GM18499 (cell line): ENCODE measurements at regions not wholly inside any gene's neighbourhood (a gene's known extent, or its start where the extent isn't known, plus 50 kb on each side); places are given as distances from the start of the nearest gene placed in this dataset.
A peak's percentile ranks its signal among the peaks of the same experiment; 100 is the strongest.

Source experiments
- ATAC-seq: cut with Tn5 transposase; IDR thresholded peaks from one replicate; pipeline ENCODE4 v1.9.1; 2021; ENCODE audit warnings: moderate number of reproducible peaks; ENCODE audit not compliant: insufficient read depth, unreplicated experiment

DNA sequence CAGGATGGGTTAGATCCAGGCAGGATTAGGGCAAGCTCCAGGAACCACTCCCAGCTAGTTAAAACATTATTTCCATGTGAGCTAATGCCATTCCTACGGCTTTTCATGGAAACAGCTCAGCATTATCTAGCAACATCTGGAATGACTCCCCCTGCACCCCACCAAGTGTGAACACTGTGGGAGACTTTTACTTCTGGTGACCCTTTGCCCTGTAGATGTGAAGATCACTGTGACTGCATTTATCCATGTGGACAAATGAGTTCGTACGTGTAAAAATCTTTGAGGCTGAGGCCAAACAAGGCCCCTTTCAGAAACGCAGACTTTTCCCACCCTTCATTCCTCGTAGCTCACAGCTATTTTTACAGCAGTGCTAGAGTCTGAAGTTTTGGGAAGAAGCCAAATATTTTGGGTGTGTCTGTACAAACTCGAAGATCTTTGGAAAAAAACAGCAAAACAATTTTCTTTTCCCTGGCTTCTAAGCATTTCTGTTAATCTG is 221.8 kb upstream of the SOX4 start:
- no peak for ATAC-seq

- peak; percentile 74 for ATAC-seq
These were observed 218.1 kb upstream of the SOX4 start for GRCh38 chr6:21375151-21376116.

- ATAC-seq: no peak
These were observed 216.2 kb upstream of the SOX4 start for GRCh38 chr6:21377356-21377755.

- ATAC-seq: no peak
These were observed 212.1 kb upstream of the SOX4 start for GRCh38 chr6:21381331-21381963.

GRCh38 chr6:21382821-21383449 is 210.6 kb upstream of the SOX4 start:
- ATAC-seq: no peak

GRCh38 chr6:21383450-21384085 is 210.0 kb upstream of the SOX4 start:
- no peak for ATAC-seq

DNA sequence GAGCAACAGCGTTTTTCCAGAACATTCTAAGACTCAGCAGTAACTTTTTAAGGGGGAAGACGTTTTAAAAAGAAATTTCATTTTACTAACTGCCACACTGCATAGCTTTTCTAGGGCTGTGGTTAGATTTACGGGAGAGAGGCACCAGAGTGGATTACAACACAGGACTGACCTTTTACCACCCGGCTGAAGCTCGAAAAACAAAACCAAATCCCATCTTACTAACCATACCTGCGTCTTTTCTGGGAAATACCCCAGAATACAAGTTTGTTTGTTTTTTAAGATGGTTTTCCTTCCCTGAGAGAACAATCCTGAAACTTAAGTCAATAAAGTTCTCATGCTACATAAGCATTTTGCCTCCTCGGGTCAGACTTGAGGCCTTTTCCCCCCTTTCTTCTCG is 209.3 kb upstream of the SOX4 start:
- no peak for ATAC-seq

DNA sequence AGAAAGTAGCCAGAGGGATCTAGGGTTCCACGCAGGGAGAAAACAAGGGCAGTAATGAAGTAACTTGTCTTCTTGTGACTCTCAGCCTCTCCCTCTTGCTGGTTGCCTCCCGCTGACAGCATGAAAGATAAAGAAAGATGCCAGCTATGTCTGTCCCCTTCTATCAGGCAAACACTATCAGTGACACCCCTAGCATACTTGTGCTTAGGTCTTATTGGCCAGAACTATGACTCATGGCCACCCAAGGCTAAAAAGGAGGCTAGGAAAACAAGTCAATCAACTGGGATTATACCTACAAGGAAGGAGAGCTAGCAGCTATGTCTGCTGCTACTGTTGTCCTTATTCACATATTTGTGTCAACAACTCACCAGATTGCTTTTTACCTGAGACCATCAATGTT is 206.8 kb upstream of the SOX4 start:
- no peak for ATAC-seq

- no peak for ATAC-seq
These were observed 202.9 kb upstream of the SOX4 start for GRCh38 chr6:21390532-21391213.

GRCh38 chr6:21392177-21392576 is 201.4 kb upstream of the SOX4 start:
- ATAC-seq: no peak

DNA sequence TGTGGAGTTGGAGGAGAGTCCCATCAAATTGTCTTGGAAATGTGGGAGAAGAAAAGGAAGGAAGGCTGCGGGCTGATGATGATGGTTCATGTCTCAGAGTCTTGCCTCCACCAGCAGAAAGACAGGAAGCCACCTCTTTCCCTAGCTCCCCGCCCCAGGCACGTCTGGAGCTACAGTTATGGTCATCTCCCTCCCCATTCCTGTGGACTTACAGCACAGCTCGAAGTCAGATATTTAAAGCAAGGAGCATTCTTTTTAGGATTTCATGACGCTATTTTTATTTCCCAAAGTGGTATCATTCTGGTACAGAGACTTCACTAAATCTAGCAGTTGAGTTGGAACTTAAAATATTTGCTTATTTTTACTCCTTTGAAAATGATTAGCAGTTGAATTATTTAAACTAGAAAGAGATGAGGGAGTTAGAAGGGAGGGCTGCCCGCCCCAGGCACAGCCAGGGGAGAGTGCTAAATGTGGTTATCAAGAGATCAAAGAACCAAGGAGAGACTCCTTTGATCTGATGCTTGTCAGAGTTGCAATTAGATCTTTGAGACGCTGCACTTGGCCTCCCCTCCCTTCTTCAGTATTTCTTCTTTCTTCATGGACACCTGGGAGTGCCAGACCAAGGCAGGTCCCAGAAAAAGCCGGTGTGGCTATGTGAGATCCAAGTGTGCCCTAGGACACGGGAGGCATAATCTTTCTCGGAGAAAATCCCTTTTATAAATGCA is 199.9 kb upstream of the SOX4 start:
- ATAC-seq: no peak

GRCh38 chr6:21395121-21395520 is 198.4 kb upstream of the SOX4 start:
- ATAC-seq: no peak

GRCh38 chr6:21396313-21396712 is 197.2 kb upstream of the SOX4 start:
- ATAC-seq: no peak

- no peak for ATAC-seq
These were observed 194.7 kb upstream of the SOX4 start for GRCh38 chr6:21398741-21399325.

DNA sequence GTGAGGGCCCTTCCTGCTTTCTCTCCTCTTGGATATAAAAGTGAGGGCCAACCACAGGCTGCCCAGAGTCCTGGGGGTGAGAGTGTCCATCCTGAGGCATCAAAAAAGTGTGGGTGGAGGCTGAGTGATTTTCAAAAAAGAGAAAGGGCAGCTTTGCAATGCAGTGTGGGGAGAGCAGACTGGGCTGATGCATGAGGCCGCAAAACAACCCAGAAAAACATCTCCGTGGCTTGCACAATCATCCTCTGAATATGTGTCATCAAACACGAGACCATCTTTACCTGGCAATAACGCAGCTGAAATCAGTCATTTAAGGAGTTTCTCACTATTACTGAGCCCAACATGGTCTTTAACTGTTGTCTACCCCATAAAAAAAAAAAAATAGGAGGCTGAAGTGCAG is 191.2 kb upstream of the SOX4 start:
- ATAC-seq: peak; percentile 69

DNA sequence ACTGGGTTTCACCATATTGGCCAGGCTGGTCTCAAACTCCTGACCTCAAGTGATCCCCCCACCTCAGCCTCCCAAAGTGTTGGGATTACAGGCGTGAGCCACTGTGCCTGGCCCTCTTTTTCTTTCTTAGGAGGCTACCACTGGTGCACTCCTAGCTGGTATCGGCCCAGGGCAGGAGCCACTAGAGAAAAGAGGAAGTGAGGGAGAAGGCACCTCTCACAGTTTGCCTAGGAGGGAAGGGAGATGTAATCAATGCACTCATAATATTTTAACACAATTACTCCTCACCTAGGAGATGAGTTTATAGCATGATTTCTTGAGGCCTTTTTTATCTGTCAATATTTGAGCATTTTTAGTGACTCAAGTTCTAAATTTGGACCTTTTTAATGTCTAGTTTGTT is 189.0 kb upstream of the SOX4 start:
- peak; percentile 52 for ATAC-seq

DNA sequence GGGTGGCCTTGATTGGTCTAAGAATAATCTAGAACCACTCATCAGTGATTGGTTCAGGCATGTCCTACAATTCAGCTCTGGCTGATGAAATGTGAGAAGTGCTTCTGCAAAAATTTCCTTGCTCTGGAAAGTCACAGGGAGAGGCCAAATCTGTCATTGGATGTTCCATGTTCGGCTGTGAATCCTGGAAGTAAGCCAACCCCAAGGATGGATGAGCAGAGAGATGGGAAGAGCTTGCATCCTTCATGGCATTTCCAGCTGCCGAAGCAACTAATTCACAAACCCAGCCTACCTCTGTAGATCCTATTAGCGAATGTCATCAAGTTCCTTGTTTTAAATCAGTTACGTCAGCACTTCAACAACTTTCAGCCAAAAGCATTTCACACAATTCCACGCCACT is 187.2 kb upstream of the SOX4 start:
- ATAC-seq: no peak

DNA sequence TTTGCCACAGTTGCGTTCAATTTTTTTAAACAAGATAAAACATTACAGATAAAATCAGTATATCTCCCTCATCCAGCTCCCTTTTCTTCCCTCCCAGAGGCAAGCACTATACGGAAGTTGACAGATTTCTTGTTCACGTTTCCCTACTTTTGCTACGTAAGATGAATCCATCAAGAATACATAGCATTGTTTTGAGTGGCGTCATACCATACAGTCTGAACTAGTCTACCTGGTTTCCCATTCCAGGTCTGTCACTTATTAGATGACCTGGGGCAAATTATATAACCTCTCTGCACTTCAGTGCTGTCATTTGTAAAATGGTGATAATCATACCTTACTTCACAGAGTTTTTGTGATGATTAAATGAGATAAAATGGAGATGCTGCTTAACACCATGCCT is 184.3 kb upstream of the SOX4 start:
- ATAC-seq: no peak

GRCh38 chr6:21413428-21413827 is 180.1 kb upstream of the SOX4 start:
- no peak for ATAC-seq
